ENCODE measurements at regions not wholly inside any gene's neighbourhood (a gene's known extent, or its start where the extent isn't known, plus 50 kb on each side); places are given as distances from the start of the nearest gene placed in this dataset.

DNA sequence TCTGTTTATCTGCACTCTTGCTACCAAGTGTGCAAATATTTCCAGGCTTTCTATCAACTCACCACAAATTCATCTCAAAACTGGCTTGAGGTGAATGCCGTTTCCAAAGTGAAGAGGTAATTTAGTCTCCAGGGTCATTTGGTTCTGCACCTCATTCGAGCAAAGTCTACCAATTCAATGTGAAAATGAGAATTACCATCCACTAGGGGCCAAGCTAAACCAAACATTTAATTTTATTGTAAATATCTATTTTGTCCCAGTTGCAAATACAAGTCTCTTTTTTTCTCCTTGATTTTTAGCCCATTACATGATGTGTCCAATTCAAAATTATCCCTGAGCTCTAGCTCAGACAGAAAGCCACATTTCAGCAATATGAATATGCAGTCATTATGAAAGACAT is 152.3 kb upstream of the PTBP2 start:
- H3K4me3 ChIP-seq (replicated peaks in 1 of 3; ENCODE audit: insufficient read depth in 1 of 3, low read depth in 1 of 3, low read length in 3 of 3) = no peak overlapping the region
- no peak for DNase-seq (ENCODE audit: low read depth, low spot score)
- H3K4me2 ChIP-seq (ENCODE audit: insufficient read depth, low read length) = no peak overlapping the region
- no TSS peak for BruUV-seq (replicated peaks)
- H3K79me2 ChIP-seq (ENCODE audit: control insufficient read depth, insufficient read depth, low read length) = no peaks in the 10 kb centered on the region
- H3K9ac ChIP-seq (replicated peaks; ENCODE audit: extremely low read depth, insufficient read depth, low read length) = no peak overlapping the region
- FAIRE-seq = no peak
- no peaks in the 10 kb centered on the region for H4K20me1 ChIP-seq (replicated peaks; ENCODE audit: control insufficient read depth, extremely low read depth, insufficient read depth, low read length)
- peaks cover 0 to 2% of the 10 kb centered on the region in 2 experiments for H3K27me3 ChIP-seq (ENCODE audit: control insufficient read depth in 2 of 2, insufficient read depth in 2 of 2, low read length in 2 of 2)
- no peak overlapping the region for H3K27ac ChIP-seq (ENCODE audit: insufficient read depth, low read depth, low read length)
- ChIA-PET POLR2A (no interaction called here), CTCF (interaction anchor here (1.0 kb wide), 1 partner anchor 10 kb away, joined by 4 read pairs; no protein-coding TSS in a partner anchor)
- no peaks in the 10 kb centered on the region for H3K4me1 ChIP-seq (ENCODE audit: control insufficient read depth, extremely low read depth, insufficient read depth, low read length)
- no peak overlapping the region for H2AFZ ChIP-seq (ENCODE audit: low read depth, low read length)
- H3K36me3 ChIP-seq (ENCODE audit: control insufficient read depth in 2 of 2, extremely low read depth in 1 of 2, insufficient read depth in 2 of 2, low read length in 2 of 2) = no peaks in the 10 kb centered on the region
- no peaks in the 10 kb centered on the region for H3K9me1 ChIP-seq (replicated peaks; ENCODE audit: control insufficient read depth, extremely low read depth, insufficient read depth, low read length)
- TF ChIP-seq POLR2A (IDR thresholded peaks at IDR 0.05; ENCODE audit: low read depth, low read length) (no peak), GATA2 (IDR thresholded peaks at IDR 0.05; ENCODE audit: insufficient read depth, insufficient read length, low read depth, low read length) (no peak), JUN (IDR thresholded peaks at IDR 0.05; ENCODE audit: borderline replicate concordance, insufficient read depth, insufficient read length, low read depth) (no peak), MYC (IDR thresholded peaks at IDR 0.05; ENCODE audit: low read depth, low read length) (no peak), FOS (IDR thresholded peaks at IDR 0.05; ENCODE audit: borderline replicate concordance, insufficient read depth, low read length) (no peak), EZH2 (IDR thresholded peaks at IDR 0.05; ENCODE audit: borderline replicate concordance, low read depth, low read length, severe bottlenecking) (no peak), POLR2AphosphoS5 (IDR thresholded peaks at IDR 0.05; ENCODE audit: insufficient read depth, low read depth, low read length) (no peak)
- TF ChIP-seq, protein P1, sequence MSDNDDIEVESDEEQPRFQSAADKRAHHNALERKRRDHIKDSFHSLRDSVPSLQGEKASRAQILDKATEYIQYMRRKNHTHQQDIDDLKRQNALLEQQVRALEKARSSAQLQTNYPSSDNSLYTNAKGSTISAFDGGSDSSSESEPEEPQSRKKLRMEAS (IDR thresholded peaks at IDR 0.05; ENCODE audit: insufficient read depth, insufficient read length) = no peak
- H3K9me3 ChIP-seq (replicated peaks; ENCODE audit: control insufficient read depth, insufficient read depth, low read length) = no peaks in the 10 kb centered on the region
- dilution Hi-C loops (cut with MboI; ENCODE audit: extremely low pct_ligation_motif_present, low sequenced_read_pairs) = no loop called here
- intact Hi-C loops (cut with micrococcal nuclease) = no loop called here

DNA sequence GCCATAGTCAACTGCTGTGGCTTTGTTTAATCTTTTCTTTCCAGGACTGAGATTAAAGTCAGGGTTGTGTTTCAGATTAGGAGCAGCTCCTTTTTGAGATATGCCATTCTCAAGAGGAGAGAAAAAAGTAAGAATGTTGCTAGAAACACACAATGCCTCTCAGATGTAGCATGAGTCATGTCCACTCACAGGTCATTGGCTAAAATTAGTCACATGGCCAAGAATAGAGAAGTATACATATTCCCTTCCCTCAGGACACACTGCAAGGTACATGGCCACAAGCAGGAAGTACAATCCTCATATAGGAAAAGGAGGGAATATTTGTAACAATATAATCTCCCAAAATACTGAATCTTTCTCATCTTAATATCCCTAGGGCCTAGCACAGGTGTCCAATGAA is 141.9 kb upstream of the PTBP2 start:
- Histone ChIP-seq H3K79me2 (ENCODE audit: control insufficient read depth, insufficient read depth, low read length) (no peaks in the 10 kb centered on the region), H3K4me1 (ENCODE audit: control insufficient read depth, extremely low read depth, insufficient read depth, low read length) (no peaks in the 10 kb centered on the region), H3K4me3 (replicated peaks in 1 of 3; ENCODE audit: insufficient read depth in 1 of 3, low read depth in 1 of 3, low read length in 3 of 3) (no peak overlapping the region), H3K9me1 (replicated peaks; ENCODE audit: control insufficient read depth, extremely low read depth, insufficient read depth, low read length) (no peaks in the 10 kb centered on the region), H3K4me2 (ENCODE audit: insufficient read depth, low read length) (no peak overlapping the region), H3K9me3 (replicated peaks; ENCODE audit: control insufficient read depth, insufficient read depth, low read length) (no peaks in the 10 kb centered on the region), H3K27me3 (ENCODE audit: control insufficient read depth in 2 of 2, insufficient read depth in 2 of 2, low read length in 2 of 2) (peaks cover 3 to 7% of the 10 kb centered on the region in 2 experiments), H4K20me1 (replicated peaks; ENCODE audit: control insufficient read depth, extremely low read depth, insufficient read depth, low read length) (no peaks in the 10 kb centered on the region), H3K9ac (replicated peaks; ENCODE audit: extremely low read depth, insufficient read depth, low read length) (no peak overlapping the region), H2AFZ (ENCODE audit: low read depth, low read length) (no peak overlapping the region), H3K36me3 (ENCODE audit: control insufficient read depth in 2 of 2, extremely low read depth in 1 of 2, insufficient read depth in 2 of 2, low read length in 2 of 2) (no peaks in the 10 kb centered on the region), H3K27ac (ENCODE audit: insufficient read depth, low read depth, low read length) (no peak overlapping the region)
- BruUV-seq (replicated peaks) = no TSS peak
- intact Hi-C loops (cut with micrococcal nuclease) (no loop called here), dilution Hi-C loops (cut with MboI; ENCODE audit: extremely low pct_ligation_motif_present, low sequenced_read_pairs) (no loop called here)
- CTCF ChIA-PET = interaction anchor here (1.1 kb wide), 1 partner anchor 10 kb away, joined by 4 read pairs; no protein-coding TSS in a partner anchor
- FAIRE-seq (no peak), DNase-seq (ENCODE audit: low read depth, low spot score) (no peak)
- no peak for TF ChIP-seq GATA2 (IDR thresholded peaks at IDR 0.05; ENCODE audit: insufficient read depth, insufficient read length, low read depth, low read length)
- peak; percentile 9 for TF ChIP-seq FOS (IDR thresholded peaks at IDR 0.05; ENCODE audit: borderline replicate concordance, insufficient read depth, low read length)
- TF ChIP-seq JUN (IDR thresholded peaks at IDR 0.05; ENCODE audit: borderline replicate concordance, insufficient read depth, insufficient read length, low read depth) = peak; percentile 11
- TF ChIP-seq, protein P1 (IDR thresholded peaks at IDR 0.05; ENCODE audit: insufficient read depth, insufficient read length) = no peak
- POLR2A ChIA-PET = no interaction called here

Data from endothelial cell of umbilical vein (primary cell).